Breast epithelium (tissue), 3 donors: ENCODE measurements at regions not wholly inside any gene's neighbourhood (a gene's known extent, or its start where the extent isn't known, plus 50 kb on each side); places are given as distances from the start of the nearest gene placed in this dataset.

Experiments used
- POLR2A ChIP-seq: fragments of 450-650 bp; IDR thresholded peaks from one replicate; pipeline ENCODE4 v1.6.1; 2016; ENCODE audit warnings: antibody characterized with exemption, mild to moderate bottlenecking, moderate library complexity
- POLR2AphosphoS5 ChIP-seq, 3 donors: sonication (generic); formaldehyde crosslinking; IDR thresholded peaks; one replicate each; pipeline ENCODE4 v1.6.1; 2017; ENCODE audit warnings: antibody characterized with exemption in 3 of 3
- TF ChIP-seq, protein P1 (sequence below), 3 donors: fragments of 450-650 bp; IDR thresholded peaks; one replicate each; pipeline ENCODE4 v1.5.1; 2016 to 2017; ENCODE audit warnings: antibody characterized with exemption in 3 of 3, mild to moderate bottlenecking in 3 of 3, moderate library complexity in 3 of 3

DNA sequence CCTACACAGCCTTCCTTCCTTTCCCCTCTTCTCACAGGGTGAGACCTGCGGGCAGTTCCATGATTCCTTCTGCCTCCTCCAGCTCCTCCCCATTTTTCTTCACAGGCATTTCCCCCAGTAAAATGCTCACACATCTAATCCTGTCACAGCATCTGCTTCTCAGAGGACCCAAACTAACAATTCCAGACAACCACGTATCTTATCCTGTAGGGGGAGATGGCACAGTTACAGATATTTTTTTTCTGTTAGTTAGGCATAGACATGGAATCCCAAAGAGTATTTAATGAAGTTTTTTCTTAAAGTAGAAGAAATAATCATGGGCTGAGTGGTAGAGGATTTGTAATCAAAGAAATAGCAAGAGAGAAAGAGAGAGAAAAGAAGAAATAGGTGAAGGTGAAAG is 373.1 kb upstream of the ADAMTS9 start:
- TF ChIP-seq, protein P1, sequence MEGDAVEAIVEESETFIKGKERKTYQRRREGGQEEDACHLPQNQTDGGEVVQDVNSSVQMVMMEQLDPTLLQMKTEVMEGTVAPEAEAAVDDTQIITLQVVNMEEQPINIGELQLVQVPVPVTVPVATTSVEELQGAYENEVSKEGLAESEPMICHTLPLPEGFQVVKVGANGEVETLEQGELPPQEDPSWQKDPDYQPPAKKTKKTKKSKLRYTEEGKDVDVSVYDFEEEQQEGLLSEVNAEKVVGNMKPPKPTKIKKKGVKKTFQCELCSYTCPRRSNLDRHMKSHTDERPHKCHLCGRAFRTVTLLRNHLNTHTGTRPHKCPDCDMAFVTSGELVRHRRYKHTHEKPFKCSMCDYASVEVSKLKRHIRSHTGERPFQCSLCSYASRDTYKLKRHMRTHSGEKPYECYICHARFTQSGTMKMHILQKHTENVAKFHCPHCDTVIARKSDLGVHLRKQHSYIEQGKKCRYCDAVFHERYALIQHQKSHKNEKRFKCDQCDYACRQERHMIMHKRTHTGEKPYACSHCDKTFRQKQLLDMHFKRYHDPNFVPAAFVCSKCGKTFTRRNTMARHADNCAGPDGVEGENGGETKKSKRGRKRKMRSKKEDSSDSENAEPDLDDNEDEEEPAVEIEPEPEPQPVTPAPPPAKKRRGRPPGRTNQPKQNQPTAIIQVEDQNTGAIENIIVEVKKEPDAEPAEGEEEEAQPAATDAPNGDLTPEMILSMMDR (IDR thresholded peaks at IDR 0.05) = no peak
- TF ChIP-seq POLR2A (no peak), POLR2AphosphoS5 (IDR thresholded peaks at IDR 0.05) (no peak)
